GM12878 (cell line): ENCODE measurements at regions not wholly inside any gene's neighbourhood (a gene's known extent, or its start where the extent isn't known, plus 50 kb on each side); places are given as distances from the start of the nearest gene placed in this dataset.

Experiments used
- ATF2 ChIP-seq: IDR thresholded peaks from 2 replicates; pipeline ENCODE4 v1.6.1; 2012; ENCODE audit warnings: low read length, inconsistent platforms
- BCLAF1 ChIP-seq: fragments of 450-650 bp; IDR thresholded peaks from 2 replicates; pipeline ENCODE4 v1.6.1; 2017; ENCODE audit warnings: antibody characterized with exemption, mild to moderate bottlenecking, moderate library complexity
- BRCA1 ChIP-seq: IDR thresholded peaks from 2 replicates; pipeline ENCODE4 v1.6.1; 2011; ENCODE audit warnings: low read depth, low read length, improper control_type of control experiment
- CBFB ChIP-seq: IDR thresholded peaks from 2 replicates; pipeline ENCODE4 v1.6.1; 2016; ENCODE audit warnings: antibody characterized with exemption, low read depth
- CBX5 ChIP-seq: sonication (generic); IDR thresholded peaks from 2 replicates; pipeline ENCODE4 v1.6.1; 2016; ENCODE audit warnings: low read depth, moderate library complexity, mild to moderate bottlenecking, inconsistent platforms
- CHD2 ChIP-seq: IDR thresholded peaks from 2 replicates; pipeline ENCODE4 v1.6.1; 2011; ENCODE audit warnings: low read depth, low read length, improper control_type of control experiment, borderline replicate concordance
- E4F1 ChIP-seq: fragments of 450-650 bp; IDR thresholded peaks from 2 replicates; pipeline ENCODE4 v1.6.1; 2018; ENCODE audit warnings: borderline replicate concordance, mild to moderate bottlenecking; ENCODE audit not compliant: partially characterized antibody
- KAT2A ChIP-seq: conservative IDR thresholded peaks from 2 replicates; pipeline ENCODE4 v1.6.1; 2011; ENCODE audit warnings: low read depth, low read length; ENCODE audit not compliant: control insufficient read depth
- NFIC ChIP-seq: IDR thresholded peaks from 2 replicates; pipeline ENCODE4 v1.6.1; 2012; ENCODE audit warnings: low read depth, mild to moderate bottlenecking, inconsistent platforms, low read length, moderate library complexity
- SMAD5 ChIP-seq: IDR thresholded peaks from 2 replicates; pipeline ENCODE4 v1.6.1; 2016; ENCODE audit warnings: antibody characterized with exemption, low read depth
- SREBF2 ChIP-seq: IDR thresholded peaks from 2 replicates; pipeline ENCODE4 v1.6.1; 2012; ENCODE audit warnings: mild to moderate bottlenecking, low read length
- USF1 ChIP-seq: IDR thresholded peaks from 2 replicates; pipeline ENCODE4 v1.6.1; 2011; ENCODE audit warnings: borderline replicate concordance, low read depth, mild to moderate bottlenecking, moderate library complexity, mixed read lengths, low read length; ENCODE audit not compliant: insufficient read depth; ENCODE audit errors: extremely low read length
- ZBTB4 ChIP-seq: fragments of 450-650 bp; formaldehyde crosslinking; IDR thresholded peaks from 2 replicates; pipeline ENCODE4 v1.4.0; 2022; ENCODE audit warnings: mild to moderate bottlenecking, moderate library complexity

- no peak for TF ChIP-seq E4F1
- TF ChIP-seq SMAD5, result no peak
- no peak for TF ChIP-seq ZBTB4 (CRISPR knock-in tag)
- TF ChIP-seq BRCA1, result no peak
- TF ChIP-seq KAT2A, result no peak
- TF ChIP-seq BCLAF1, result no peak
- no peak for TF ChIP-seq USF1
- no peak for TF ChIP-seq CBFB
- no peak for TF ChIP-seq CHD2
- TF ChIP-seq CBX5, result no peak
- no peak for TF ChIP-seq SREBF2
- TF ChIP-seq NFIC, result no peak
- no peak for TF ChIP-seq ATF2
Measured at GRCh38 chr14:56996721-56997399, 186.6 kb upstream of the OTX2 start (continued).
